ENCODE measurements at regions not wholly inside any gene's neighbourhood (a gene's known extent, or its start where the extent isn't known, plus 50 kb on each side); places are given as distances from the start of the nearest gene placed in this dataset.

GRCh38 chr2:103963146-103963725 is 890.7 kb upstream of the POU3F3 start:
- TF ChIP-seq, protein P1, sequence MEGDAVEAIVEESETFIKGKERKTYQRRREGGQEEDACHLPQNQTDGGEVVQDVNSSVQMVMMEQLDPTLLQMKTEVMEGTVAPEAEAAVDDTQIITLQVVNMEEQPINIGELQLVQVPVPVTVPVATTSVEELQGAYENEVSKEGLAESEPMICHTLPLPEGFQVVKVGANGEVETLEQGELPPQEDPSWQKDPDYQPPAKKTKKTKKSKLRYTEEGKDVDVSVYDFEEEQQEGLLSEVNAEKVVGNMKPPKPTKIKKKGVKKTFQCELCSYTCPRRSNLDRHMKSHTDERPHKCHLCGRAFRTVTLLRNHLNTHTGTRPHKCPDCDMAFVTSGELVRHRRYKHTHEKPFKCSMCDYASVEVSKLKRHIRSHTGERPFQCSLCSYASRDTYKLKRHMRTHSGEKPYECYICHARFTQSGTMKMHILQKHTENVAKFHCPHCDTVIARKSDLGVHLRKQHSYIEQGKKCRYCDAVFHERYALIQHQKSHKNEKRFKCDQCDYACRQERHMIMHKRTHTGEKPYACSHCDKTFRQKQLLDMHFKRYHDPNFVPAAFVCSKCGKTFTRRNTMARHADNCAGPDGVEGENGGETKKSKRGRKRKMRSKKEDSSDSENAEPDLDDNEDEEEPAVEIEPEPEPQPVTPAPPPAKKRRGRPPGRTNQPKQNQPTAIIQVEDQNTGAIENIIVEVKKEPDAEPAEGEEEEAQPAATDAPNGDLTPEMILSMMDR (IDR thresholded peaks at IDR 0.05), result no peak
- TF ChIP-seq EZH2phosphoT487 (IDR thresholded peaks at IDR 0.05), result no peak

Measured in neural progenitor cell (in vitro differentiated cells).